ENCODE measurements at regions not wholly inside any gene's neighbourhood (a gene's known extent, or its start where the extent isn't known, plus 50 kb on each side); places are given as distances from the start of the nearest gene placed in this dataset.
A peak's percentile ranks its signal among the peaks of the same experiment; 100 is the strongest.

DNA sequence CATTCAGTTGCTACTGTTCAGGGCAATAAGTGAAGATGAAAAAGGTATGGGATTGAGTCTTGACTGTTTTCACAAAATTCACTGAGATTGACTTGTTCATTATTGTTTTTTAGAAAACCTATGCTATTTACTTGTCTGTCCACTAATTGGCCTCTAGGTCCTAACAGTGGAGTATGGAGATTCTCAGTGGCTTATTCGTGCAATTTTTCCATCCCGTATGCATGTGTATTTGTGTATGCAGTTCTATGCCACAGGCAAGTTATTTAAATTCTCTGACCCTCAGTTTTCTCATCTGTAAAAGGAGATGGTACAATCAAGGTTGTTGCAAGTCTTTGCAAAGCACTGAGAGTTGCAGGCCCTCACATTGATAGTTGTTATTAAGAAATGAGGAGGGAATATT lies 151.0 kb downstream of the BBOX1 start:
- DNase-seq, result no peak

DNA sequence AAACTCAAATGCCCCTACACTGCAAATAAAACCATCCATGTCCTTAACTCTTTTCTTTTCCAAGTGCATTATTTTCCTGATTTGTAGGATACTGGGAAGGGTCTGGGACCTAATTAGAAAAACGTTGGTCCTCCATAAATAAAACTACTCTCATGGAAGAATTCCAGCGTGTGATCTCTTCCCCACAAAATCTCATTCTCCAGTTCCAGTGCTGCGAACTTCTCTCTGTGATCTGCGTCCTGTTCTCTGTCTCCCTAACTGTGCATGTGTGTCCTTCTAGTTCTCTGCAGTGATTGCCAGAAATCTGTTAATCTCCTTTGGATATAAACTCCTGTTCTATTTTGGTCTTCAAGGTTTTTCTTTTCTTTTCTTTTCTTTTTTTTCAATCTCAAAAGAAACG lies 148.1 kb downstream of the BBOX1 start:
- DNase-seq, result no peak

DNA sequence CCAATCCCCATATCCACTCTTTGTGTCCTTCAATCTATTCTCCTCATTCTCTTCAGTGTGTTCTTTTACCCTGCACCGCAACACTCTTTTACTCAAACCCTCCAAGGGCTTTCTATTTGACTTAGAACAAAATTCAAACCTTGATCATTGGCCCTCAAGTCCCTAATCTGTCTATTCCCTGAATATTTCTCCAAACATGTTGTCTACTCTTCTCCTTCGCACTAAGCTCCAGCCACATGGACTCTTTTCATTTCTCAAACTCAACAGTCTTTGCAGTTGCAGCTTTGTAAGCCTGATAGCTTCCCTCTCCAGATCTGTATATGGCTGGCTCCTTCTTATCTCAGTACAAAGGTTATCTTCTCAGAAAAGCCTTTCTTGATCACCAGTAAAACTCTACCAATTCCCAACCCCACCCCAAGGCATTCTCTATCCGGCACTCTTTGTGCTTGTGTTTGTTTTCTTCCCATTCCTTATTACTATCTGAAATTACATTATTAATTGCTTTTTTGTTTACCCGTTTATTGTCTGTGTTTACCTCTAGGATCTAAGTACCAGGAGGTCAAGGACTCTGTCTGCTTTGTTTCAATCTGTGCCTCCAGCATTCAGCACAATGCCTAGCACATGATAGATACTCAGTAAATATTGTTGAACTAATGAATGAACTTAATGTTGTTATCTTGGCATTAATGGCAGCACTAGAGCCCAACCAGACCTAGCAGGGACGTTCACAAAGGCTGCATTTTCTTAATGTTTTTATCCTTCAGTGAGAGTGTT lies 147.4 kb downstream of the BBOX1 start:
- DNase-seq, result no peak

DNA sequence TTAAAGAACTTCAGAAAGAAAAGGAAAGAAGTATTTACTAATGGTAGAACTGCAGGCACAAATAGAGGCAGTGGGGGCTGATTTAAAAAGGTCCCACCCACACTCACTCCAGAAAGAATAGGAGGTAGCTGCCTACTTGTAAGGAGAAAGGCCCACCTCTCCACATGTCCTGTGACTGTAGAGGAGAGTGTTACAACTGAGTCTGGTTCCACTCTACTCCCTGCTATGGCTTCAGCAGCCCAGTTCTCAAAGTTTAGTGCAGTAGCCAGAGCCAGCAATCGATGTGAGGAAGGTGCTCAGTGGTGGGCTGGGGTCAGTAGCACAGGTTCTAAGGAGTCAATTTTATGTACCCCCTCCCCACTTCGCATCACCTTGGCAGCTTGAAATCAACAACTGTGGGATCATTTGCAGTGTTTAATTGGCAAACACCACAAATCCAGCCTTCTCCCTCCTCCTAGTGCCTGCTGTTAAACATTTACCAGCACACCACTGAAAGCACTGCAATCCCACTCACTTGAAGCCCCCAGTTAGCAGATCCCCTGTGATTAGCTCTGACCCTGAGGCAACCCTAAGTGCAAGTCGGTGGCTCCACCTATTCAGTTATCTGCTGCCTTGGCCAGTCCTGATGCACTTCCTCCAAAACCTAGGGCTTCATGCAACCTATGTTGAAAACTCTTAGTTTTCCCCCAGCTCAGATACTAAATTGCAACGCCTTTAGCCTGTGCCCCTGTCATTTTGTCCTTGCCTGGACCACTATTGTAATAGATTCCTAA lies 146.6 kb downstream of the BBOX1 start:
- no peak for DNase-seq

GRCh38 chr11:27186580-27186979 lies 146.0 kb downstream of the BBOX1 start:
- DNase-seq, result no peak

GRCh38 chr11:27184458-27185312 lies 144.1 kb downstream of the BBOX1 start:
- no peak for DNase-seq

- DNase-seq, result peak; percentile 73
These were observed 143.2 kb downstream of the BBOX1 start for GRCh38 chr11:27183672-27184457.

GRCh38 chr11:27179334-27179733 lies 138.7 kb downstream of the BBOX1 start:
- no peak for DNase-seq

- no peak for DNase-seq
These were observed 138.2 kb downstream of the BBOX1 start for GRCh38 chr11:27178859-27179258.
